Stimulated activated CD8-positive, alpha-beta memory T cell treated with anti-CD3 and anti-CD28 coated beads, Interleukin-7, amount 100 ng/mL, for 24 hours (primary cell): ENCODE measurements at regions not wholly inside any gene's neighbourhood (a gene's known extent, or its start where the extent isn't known, plus 50 kb on each side); places are given as distances from the start of the nearest gene placed in this dataset.
"Not testable (repeated sequence)": the region's sequence is repeated elsewhere in the genome, so short reads cannot be mapped to it uniquely, and the experiment has no call there.

Experiments used
- DNase-seq: peaks from one replicate; pipeline ENCODE4 v3.0.0-alpha.2; 2020; ENCODE audit warnings: low read depth

- no peak for DNase-seq
Measured at GRCh38 chr9:81002906-81003305, 686.4 kb downstream of the TLE1 start.

DNA sequence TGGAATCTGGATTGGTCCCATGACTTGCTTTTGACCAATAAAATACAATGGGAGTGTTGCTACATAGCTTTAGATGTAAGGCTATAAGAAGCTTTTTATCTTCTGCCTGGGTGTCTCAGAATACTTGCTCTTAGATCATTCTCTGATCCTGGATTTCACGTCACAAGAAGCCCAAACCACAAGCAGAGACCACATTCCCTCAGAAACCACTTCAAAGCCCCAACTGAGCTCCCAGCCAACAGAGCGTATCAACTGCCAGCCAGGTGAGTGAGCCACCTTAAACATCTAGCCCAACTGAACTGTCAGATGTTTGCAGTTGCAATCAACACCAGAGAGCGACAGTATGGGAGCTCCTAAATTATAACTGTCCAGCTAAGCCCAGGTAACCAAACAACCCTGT, 687.1 kb downstream of the TLE1 start:
- DNase-seq: no peak

DNA sequence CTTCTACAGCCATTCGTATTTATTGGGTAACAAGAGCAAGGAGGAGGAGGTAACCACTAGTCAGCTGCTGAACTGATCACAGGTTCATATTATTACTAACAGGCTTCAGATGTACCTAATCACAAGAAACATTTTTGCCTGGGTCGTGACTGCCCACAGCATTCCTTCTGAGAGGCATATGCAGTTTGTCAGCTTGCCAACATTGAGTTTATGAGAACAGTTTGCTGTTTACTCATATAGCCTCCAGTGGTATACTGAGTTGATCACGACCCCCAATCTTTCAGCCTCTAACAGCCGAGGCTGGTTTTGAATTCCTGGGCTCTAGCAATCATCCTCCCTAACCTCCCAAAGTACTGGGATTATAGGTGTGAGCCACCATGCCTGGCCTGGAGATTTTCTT, 693.6 kb downstream of the TLE1 start:
- no peak for DNase-seq

GRCh38 chr9:80994892-80995291, 694.5 kb downstream of the TLE1 start:
- no peak for DNase-seq

GRCh38 chr9:80985595-80985994, 703.8 kb downstream of the TLE1 start:
- not testable (repeated sequence) for DNase-seq

DNA sequence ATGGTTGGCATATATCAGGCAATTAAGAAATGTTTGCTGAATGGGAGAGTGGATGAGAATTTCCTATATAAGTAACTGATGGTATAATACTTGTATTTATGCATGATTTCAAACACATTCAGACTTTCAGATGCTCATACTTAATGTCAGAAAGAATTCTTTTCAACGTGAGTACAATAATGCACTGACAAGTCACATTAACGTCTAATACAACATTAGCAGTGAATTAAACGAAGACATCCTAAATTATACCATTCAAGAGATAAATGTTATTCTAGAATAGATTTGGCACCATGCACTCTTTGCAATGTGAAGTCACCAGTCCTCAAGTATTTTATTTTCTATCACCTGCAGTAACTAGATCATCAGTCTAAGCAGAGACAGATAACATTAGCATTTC, 712.9 kb downstream of the TLE1 start:
- DNase-seq: no peak

DNA sequence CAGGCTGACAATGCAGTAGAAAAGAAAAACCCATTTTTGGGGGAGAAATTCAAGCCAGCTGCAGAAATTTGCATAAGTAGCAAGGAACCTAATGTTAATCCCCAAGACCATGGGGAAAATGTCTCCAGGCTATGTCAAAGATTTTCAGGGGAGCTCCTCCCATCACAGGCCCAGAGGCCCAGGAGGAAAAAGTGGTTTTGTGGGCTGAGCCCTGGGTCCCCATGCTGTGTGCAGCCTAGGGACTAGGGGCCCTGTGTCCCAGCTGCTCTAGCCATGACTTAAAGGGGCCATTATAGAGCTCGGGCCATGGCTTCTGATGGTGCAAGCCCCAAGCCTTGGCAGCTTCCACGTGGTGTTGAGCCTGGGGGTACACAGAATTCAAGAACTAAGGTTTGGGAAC, 719.0 kb downstream of the TLE1 start:
- not testable (repeated sequence) for DNase-seq

- no peak for DNase-seq
Measured at GRCh38 chr9:80968611-80969010, 720.7 kb downstream of the TLE1 start.

DNA sequence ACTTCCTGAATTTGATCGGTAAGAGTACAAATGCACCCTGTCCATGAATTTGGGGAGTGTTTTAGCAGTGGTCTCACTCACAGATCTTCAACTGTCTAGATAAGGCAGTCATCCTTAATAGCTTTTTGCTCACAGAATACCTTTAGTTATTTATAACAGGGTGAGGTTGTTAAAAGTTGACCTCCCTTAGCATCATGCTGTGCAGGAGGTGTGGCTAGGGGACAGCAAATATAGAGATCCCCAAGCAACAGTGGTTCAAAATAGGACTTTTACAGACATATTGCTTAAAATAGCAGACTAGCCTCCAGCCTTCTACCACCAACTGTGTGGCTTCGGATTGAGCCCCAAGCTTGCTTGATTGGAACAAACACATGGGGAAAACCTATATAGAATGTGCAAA, 724.4 kb downstream of the TLE1 start:
- DNase-seq: no peak

DNA sequence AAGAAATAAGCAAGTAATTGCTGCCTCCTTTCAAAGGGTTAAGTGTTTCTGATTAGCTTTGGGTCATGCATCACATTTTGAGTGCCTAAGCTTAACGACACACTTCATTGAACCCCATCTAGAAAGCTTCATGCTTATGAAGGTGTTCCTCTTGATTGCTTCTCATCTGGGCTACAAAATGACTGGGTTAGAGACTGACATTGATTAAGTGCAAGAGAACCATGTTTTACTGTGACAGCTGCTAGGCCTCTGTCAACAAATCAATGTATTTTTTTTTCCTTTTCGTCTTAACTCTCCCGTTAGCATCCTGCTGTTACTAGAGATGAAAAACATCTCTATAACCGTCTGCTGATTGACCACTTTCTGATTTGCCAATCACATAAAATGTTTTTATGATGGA, 725.0 kb downstream of the TLE1 start:
- DNase-seq: no peak

DNA sequence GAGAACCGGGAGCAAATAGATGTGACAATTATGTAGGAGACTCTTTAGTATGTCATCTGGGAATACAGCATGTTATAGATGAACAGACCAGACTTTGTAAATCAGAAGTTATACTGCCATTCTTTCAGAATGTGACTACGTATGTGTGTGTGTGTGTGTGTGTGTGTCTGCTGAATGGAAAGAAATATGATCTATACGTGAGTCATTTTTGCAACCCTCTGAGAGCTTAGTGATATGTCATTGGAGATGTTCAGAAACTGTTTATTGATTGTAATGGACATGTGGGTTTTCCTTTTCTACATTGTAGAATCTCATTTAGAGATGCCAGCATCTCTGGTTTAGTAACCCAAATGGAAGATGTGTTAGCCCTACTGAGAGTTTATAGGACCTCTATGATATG, 731.5 kb downstream of the TLE1 start:
- no peak for DNase-seq

DNA sequence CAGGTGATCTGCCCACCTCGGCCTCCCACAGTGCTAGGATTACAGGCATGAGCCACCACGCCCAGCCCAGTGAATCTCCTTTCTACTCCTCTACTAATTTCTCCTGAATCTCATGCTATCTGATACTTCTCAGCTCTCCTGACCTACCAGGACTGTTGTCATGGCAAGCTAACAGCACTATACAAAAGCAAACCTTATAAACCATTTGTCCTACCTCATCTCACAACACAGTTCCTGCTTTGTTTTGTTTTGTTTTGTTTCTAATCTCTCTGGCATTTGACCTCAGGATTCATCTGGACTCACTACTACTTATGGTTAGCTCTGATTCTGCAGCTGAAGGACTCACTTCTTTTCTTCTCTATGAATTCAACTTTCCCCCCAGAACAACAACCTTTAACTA, 734.8 kb downstream of the TLE1 start:
- no peak for DNase-seq

DNA sequence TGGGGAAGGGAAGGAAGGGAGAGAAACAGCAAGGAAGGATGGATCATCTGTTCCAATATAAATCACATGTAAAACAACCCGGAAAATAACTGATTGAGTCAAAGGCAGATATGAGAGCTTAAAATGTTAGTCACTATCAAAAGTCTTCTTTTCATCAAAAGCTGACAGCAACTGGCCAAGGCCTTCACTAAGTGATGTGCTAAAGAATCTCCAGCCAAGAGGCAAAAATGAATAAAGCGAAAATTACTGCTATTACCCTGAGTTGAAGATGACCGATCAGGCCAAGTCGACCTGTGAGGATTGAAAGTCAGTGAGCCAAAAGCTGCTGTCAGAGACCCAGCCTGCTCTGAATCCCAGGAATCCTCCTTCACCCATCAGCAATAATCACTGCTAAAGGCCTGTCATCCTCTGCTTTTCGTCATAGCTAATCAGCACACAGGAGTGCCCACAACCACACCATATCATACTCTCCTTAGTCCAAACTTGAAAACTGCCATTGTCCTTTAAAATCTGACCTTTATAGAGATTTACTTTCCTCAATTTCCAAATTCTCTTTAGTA, 736.9 kb downstream of the TLE1 start:
- no peak for DNase-seq

DNA sequence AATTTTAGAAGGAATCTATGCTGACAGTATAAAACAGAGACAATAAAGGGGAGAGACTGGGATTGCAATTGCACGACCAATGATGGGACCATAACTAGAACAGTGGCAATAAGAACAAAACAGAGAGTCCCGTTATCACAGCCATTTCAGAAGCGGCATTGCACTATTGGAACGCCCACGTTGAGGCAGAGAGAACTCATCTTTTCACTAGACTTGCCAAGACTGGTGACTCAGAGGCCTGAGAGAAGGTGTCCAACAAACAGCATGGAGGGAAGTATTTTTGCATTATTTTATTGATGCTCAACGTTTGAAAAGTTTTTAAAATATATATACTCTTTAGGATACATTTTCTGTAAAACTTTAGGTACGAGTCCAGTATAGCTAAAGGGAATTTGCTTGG, 737.7 kb downstream of the TLE1 start:
- DNase-seq: no peak

- DNase-seq: no peak
Measured at GRCh38 chr9:80948876-80949275, 740.5 kb downstream of the TLE1 start.

DNA sequence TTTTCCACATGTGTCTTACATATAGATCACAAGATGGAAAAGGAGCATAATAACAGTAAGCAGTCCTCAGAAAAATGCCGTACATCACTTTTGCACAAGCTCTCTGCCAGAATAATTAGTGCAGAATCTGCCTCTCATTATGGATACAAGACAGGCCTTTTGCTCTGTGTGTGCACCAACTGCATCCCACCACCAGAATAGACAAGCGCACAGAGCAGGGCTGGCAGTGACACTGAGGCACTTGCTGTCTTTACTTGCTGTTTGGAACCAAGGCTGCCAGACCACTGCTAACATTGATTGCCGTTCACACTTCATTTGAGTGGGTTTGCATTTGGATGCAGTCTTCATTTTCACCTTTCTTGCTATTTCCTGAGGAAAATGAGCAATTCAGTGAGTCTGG, 741.3 kb downstream of the TLE1 start:
- no peak for DNase-seq

DNA sequence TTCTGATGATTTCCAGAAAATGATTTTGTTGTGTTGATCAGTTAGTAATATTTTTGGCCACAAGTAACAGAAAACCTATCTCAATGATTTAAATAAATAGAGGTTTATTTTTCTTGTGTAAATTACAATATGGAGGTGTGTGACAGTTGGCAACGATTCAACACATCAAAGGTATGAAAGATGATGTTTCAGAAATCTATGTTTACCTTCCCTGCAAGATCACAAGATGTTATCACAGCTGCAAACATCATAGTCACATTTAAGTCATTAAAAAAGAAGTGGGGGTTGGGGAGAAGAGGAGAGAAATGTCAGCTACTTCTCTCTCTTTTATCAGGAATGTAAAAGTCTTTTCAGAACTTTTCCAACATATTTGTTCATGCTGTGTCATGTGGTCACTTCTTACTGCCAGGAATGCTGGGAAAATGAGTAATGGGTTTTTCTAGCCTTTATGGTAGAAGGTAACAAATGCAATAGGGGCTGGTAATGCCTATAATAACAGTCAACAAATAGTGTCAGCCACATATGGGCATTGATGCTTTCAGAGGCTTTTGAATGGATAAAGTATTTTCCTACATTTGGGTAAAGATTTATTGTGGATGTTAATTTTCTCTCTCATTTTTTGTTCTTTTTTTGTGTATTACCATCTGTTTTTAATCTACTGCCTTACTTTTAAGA, 742.7 kb downstream of the TLE1 start:
- no peak for DNase-seq

- DNase-seq: no peak
Measured at GRCh38 chr9:80945436-80945835, 743.9 kb downstream of the TLE1 start.

GRCh38 chr9:80937645-80938044, 751.7 kb downstream of the TLE1 start:
- no peak for DNase-seq

GRCh38 chr9:80934095-80934494, 755.3 kb downstream of the TLE1 start:
- DNase-seq: no peak

DNA sequence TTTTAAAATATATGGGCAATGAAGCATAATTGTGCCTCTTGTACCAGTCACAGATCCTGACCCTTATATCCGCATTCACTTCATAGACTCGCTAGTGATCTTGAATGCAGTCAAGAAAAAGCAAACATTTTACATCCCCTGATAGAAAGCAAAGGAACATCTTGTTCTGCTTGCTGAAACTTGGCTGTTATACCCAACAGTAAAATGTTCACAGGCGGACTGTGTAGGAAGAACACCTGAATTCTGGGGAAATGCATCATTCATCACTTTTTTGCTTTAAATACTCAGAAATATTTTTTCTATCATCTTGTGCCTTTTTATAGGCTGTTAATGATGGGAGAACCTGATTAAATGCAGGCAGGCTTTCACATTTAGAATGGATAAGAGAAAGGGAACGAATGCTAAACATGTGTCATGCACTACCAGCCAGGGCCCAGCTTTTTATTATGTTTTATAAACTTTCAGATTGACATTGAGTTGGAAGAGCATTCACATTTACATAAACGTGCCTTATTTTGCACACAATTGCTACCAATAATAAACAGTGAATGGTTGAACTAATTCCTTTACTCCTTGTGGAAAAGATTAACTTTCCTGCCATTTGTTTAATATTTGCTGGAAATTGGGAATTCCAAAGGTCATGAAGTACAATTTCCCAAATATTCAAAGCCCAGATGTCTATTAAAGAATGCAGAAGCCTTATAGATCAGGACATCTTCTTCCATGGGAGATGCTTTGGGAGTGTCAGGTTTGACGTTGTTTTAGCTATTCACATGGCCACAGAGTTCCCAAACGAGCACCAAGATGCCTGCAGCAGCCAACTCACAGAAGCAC, 756.2 kb downstream of the TLE1 start:
- DNase-seq: no peak

- no peak for DNase-seq
Measured at GRCh38 chr9:80932181-80932580, 757.2 kb downstream of the TLE1 start.

GRCh38 chr9:80931163-80931562, 758.2 kb downstream of the TLE1 start:
- no peak for DNase-seq
